ENCODE measurements at regions not wholly inside any gene's neighbourhood (a gene's known extent, or its start where the extent isn't known, plus 50 kb on each side); places are given as distances from the start of the nearest gene placed in this dataset.

- in situ Hi-C loops (cut with HindIII; ENCODE audit: low pct_ligation_motif_present, low sequenced_read_pairs) = no loop called here
These were observed 662.4 kb downstream of the UTRN start for GRCh38 chr6:144947398-144947976.

DNA sequence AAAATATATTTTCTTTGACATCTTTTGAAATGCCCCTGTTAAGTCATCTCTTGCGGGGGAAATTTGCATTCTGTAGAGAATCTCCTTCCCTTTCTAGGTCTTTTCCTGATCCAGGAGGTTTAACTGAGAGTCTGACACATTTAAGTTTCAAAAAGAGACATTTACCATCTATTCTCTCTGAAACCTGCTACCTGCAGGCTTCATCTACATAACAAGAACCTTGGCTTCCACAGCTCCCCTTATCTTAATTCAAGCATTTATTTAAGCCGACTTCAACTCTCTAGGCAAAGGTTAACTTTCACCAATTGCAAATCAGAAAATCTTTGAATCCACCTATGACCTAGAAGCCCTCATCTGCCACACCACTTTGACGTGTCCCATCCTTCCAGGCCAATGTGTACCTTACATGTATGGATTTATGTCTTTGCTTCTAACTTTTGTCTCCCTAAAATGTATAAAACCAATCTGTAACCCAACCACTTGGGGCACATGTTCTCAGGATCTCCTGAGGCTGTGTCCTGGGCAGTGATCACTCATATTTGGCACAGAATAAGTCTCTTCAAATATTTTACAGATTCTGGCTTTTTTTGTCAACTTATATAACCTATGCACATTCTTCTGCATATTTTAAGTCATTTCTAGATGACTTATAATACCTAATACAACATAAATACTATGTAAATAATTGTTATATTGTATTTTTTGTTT lies 666.7 kb downstream of the UTRN start:
- no peak for TF ChIP-seq CTCF (IDR thresholded peaks at IDR 0.05; ENCODE audit: low read depth, low read length, missing control alignments)
- DNase-seq = no peak
- no peaks in the 10 kb centered on the region for H3K36me3 ChIP-seq (replicated peaks)
- no peak overlapping the region for H3K4me3 ChIP-seq (ENCODE audit: low read depth, low read length)
- no peaks in the 10 kb centered on the region for H3K27me3 ChIP-seq (replicated peaks)
- H3K27ac ChIP-seq = no peak overlapping the region
- in situ Hi-C loops (cut with HindIII; ENCODE audit: low pct_ligation_motif_present, low sequenced_read_pairs) = no loop called here

More at GRCh38 chr6:144947398-144947976, 662.4 kb downstream of the UTRN start:
- H3K27me3 ChIP-seq (replicated peaks) = no peaks in the 10 kb centered on the region
- no peak overlapping the region for H3K27ac ChIP-seq
- DNase-seq = no peak
- no peaks in the 10 kb centered on the region for H3K36me3 ChIP-seq (replicated peaks)
- no peak overlapping the region for H3K4me3 ChIP-seq (ENCODE audit: low read depth, low read length)
- no peak for TF ChIP-seq CTCF (IDR thresholded peaks at IDR 0.05; ENCODE audit: low read depth, low read length, missing control alignments)

DNA sequence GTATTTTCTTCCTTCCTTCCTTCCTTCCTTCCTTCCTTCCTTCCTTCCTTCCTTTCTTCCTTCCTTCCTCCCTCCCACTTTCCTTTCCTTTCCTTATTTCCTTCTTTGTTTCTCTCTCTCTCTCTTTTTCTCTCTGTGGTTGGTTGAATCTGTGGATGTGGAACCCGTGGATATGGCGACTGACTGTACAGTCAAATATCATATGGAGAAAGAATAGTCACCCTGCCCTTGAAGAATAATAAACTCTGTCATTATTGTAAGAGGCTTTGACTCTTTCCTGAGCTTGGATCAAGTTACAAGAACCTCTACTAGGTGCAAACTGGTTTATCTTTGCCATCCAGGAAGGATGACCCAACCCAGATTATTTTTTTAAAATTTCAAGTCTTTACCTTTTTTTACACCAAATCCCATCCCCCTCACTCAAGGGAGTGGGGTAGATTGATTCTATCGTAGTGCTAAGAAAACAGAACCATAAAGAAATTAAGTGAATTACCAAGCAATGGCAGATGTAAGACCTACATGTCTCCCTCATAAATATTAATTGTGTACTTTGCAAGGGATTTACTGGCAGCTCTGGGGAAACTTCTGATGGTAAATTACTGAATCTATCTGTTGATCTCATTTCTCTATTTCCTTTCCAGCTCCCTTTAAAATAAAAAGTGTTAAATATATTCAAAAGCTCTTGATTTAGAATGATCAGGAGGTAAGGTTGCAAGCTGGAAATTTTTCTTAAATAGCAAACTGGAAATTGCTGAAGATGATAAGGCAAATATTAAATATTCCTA lies 667.5 kb downstream of the UTRN start:
- no peak for TF ChIP-seq CTCF (IDR thresholded peaks at IDR 0.05; ENCODE audit: low read depth, low read length, missing control alignments)
- in situ Hi-C loops (cut with HindIII; ENCODE audit: low pct_ligation_motif_present, low sequenced_read_pairs) = no loop called here
- Histone ChIP-seq H3K36me3 (replicated peaks) (no peaks in the 10 kb centered on the region), H3K27me3 (replicated peaks) (no peaks in the 10 kb centered on the region), H3K27ac (no peak overlapping the region), H3K4me3 (ENCODE audit: low read depth, low read length) (no peak overlapping the region)
- no peak for DNase-seq

DNA sequence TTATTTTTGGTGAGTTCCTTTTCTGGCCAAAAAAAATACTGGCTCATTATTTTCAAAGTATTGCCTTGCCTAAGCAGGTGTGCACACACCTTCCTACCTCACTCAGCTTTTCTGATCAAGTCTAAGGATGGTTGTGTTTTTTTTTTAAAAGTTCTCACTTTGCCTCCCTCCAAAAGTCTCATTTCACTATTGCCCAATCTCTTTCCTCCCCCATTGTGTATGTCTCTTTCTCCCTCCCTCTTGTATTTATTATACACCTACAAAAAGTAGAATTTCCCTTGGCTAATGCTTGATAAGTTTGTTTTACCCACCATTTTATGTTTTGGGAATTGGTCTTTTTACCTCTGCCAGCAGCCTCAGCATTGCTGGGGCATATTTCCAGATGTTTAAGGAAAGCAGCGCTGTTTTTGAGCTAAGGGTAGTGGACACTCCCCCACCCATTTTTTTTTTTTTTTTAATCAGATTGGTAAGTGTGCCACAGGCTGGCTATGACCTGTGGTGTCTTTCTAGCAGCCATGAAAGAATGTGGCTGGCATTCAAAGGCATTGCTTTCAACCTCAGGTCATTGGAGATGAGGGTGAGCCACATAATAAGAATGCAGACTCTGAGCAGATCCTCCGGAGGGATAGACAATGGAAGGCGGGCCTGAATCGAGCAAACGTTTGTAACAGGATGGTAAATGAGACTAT lies 668.6 kb downstream of the UTRN start:
- in situ Hi-C loops (cut with HindIII; ENCODE audit: low pct_ligation_motif_present, low sequenced_read_pairs) = no loop called here
- H3K36me3 ChIP-seq (replicated peaks) = no peaks in the 10 kb centered on the region
- no peak for TF ChIP-seq CTCF (IDR thresholded peaks at IDR 0.05; ENCODE audit: low read depth, low read length, missing control alignments)
- no peak overlapping the region for H3K27ac ChIP-seq
- DNase-seq = peak; percentile 82
- H3K4me3 ChIP-seq (ENCODE audit: low read depth, low read length) = no peak overlapping the region
- no peaks in the 10 kb centered on the region for H3K27me3 ChIP-seq (replicated peaks)

DNA sequence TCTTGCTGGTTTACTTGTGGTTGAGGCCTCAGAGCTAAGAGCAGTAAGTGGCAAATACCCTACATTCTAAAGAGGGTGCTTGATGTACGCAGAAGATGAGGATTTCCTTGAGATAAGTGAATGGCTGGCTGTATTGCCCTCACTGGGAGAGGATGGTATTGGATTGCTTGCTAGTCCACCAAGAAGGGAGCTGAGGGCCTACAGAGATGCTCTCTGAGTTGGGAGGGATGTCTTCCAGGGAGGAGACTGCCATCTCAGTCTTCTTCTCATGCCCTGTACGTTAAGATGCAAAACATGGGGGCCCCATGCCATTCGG lies 669.1 kb downstream of the UTRN start:
- H3K27me3 ChIP-seq (replicated peaks) = no peaks in the 10 kb centered on the region
- no peaks in the 10 kb centered on the region for H3K36me3 ChIP-seq (replicated peaks)
- no peak overlapping the region for H3K27ac ChIP-seq
- in situ Hi-C loops (cut with HindIII; ENCODE audit: low pct_ligation_motif_present, low sequenced_read_pairs) = no loop called here
- H3K4me3 ChIP-seq (ENCODE audit: low read depth, low read length) = no peak overlapping the region
- no peak for DNase-seq
- TF ChIP-seq CTCF (IDR thresholded peaks at IDR 0.05; ENCODE audit: low read depth, low read length, missing control alignments) = no peak

All from brain microvascular endothelial cell (primary cell).